HG03469 (cell line): ENCODE measurements at regions not wholly inside any gene's neighbourhood (a gene's known extent, or its start where the extent isn't known, plus 50 kb on each side); places are given as distances from the start of the nearest gene placed in this dataset.
A peak's percentile ranks its signal among the peaks of the same experiment; 100 is the strongest.

Experiments
- ATAC-seq: cut with Tn5 transposase; IDR thresholded peaks from one replicate; pipeline ENCODE4 v1.9.1; 2021; ENCODE audit warnings: mild to moderate bottlenecking, moderate library complexity, moderate number of reproducible peaks; ENCODE audit not compliant: unreplicated experiment

DNA sequence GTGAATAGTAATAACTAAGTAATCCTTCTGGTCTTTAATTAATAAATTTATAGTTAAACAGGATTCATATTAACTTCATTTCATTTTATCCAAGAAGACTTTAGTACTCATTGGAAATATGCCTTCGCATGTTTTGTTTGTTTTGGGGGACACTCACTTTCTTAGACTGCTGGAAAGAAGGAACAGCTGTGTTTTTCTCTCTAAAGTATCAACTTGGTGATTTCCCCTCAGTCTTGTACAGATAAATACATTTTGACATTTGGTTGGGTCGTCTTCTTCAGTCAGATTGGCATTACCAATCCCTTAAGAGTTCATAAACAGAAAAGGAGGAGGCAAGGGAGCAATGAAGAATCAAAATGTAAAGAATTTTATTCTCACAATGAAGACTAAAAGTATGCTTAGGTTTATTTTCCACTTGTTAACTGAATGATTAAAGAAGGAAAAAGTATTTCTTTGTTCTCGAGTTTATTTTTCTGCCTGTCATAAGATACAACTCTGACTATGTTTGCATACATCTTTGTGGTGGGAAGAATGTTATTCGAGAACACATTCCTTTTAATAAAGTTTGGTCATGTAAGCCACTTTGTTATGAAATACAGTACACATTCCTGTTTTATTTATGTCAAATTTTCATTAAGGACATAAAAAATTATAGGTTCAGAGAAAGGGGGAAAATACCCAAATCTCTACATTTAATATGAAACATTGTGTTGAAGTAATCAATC lies 140.2 kb downstream of the GMNC start:
- no peak for ATAC-seq

DNA sequence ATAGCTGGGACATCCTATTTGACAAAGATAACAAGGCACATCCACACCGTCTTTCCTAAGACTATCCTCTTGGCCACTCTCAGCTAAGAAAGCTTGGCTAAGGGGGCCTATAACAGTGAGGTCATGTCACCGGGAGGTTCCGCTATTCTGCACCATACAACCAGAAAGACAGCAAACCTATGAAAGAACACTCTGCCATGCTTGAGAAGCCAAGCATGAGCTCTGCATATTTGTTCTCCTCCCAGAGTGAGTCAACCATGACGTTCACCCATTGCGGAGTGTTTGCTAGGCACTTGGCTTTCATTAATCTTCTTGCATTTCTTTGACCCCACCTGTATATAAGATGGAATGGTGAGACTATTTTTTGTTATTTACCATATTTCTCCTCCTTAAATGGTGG lies 141.2 kb downstream of the GMNC start:
- ATAC-seq, result peak; percentile 97

DNA sequence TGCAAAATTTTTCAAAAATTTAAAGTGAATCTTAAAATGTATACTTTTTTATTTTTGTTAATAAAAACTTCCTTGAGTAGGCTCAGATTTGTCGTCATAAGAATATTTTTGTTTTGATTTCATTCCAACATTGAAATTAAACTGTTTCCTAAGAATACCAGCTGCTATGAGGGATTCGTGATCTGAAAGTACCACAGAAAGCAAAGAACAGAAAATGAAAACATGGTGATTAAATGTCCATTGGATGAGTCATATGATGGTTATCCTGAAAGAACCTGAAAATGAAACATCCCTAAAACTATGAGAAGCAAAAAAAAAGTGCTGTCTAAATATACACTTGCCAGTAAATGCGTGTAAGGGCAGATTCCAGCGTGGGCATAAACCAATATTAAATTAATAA lies 143.8 kb downstream of the GMNC start:
- no peak for ATAC-seq

DNA sequence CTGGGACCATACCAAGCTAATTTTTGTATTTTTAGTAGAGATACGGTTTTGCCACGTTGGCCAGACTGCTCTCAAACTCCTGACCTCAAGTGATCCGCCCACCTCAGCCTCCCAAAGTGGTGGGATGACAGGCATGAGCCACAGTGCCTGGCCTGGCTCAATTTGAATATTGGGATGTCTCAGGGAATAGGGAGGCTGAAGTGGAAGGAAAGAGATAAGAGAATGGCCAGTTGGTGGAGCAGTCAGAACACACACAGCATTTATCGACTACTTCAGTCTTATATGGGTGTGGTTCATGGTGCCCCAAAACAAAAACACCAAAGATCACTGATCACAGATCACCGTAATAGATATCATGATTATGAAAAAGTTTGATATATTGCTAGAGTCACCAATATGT lies 144.4 kb downstream of the GMNC start:
- ATAC-seq, result no peak

DNA sequence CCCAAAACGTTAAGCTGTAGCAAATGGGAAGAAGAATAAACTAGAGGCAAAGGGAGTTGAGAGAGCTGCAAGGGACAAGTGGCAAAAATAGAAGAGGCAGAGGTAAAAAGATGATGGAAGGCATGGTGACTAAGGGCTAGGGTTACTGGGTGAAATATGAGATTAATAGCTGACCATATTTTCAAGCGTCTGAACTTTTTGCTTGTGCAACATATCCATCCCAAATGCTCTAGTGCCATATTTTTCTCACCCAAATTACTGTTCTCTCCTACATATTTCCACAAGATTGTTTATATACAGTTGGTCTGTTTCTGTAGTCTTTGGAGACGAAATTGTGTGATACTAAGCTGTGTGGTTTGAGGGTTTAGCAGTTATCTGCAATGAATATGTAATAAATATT lies 145.5 kb downstream of the GMNC start:
- ATAC-seq, result no peak

DNA sequence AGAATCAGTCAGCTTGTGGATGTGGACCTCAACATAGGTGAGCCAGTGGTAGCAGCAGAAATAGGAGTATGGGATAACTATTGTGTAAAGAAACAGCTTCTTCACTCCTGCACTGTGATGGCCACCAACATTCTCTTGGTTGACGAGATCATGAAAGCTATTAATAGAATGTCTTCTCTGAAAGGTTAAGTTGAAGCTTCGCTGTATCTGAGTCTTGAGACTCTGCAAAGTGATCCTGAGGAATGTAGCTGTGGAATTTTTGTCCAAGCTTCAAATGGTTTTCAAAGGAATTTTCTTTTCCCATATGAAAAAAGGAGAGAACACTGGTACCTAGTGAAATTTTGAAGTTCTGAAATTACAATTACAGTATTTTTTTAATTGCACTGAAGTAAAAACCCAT lies 146.3 kb downstream of the GMNC start:
- no peak for ATAC-seq

DNA sequence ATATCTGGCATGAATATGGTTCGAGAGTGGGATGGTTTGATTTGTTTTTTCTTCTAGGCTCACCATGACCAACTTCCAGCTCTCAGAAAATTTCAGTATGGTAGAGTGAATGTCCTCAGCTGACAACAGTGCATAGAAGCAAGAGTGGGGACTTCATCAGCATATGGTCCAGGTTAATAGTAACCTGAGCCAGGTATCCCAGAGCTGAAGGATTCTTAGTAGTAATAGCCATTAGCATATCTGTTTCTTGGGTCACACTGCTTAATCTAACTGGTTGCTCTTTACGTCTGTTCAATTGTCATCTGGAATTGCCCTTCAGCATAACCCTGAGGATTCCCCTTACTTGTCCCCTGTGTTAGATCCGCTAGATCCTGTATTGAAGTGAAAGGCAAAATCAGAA lies 151.8 kb downstream of the GMNC start:
- no peak for ATAC-seq

DNA sequence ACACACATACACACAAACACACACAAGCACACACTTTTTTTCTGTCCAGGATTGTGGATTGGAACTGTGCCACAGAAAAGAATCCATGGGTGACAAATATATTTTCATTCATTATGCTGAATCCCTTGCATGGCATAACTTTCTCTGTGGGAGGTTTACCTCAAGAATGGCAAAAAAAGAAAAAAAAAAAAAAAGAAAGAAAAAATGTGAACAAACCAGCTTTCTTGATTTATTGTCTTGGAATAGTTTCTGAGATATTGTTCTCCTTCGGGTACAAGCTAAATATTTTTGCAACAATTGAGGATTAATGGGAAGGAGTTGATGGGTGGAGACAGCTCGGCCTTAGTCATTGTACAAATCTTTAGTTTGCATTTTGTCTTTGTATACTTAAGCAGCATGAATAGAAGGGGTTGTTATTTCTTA lies 153.1 kb downstream of the GMNC start:
- no peak for ATAC-seq
